ENCODE measurements at regions not wholly inside any gene's neighbourhood (a gene's known extent, or its start where the extent isn't known, plus 50 kb on each side); places are given as distances from the start of the nearest gene placed in this dataset.

DNA sequence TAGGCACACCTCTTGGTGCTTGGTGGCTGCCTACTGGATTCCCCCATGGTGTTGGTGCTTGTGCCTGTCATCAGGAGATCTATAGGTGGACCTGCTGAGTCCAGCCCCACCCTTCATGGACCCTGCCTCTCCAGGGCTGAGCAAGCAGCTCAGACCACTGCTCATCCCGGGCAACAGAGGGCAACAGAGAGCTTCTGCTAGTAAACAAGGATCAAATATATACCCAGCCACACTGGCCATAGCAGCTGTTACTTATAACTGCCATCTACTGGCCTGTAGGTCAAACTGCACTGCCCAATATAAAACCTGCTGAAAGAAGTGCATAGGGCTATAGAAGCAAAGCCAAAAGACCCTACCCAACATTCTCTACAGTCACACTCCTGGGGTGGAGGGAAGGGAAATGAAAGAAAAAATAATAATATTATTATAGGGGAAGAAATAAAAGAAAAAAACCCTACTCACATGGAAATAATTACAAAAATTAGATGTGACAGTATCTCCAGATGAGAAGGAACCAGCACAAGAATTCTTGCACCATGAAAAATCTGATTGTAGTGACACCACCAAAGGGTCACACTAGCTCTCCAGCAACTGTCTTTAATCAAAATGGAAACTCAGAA is 54.9 kb upstream of the ZNF800 start:
- no peaks in the 10 kb centered on the region for H3K9me1 ChIP-seq (ENCODE audit: control insufficient read depth, extremely low read depth, insufficient read depth, low read length)
- H3K27ac ChIP-seq (ENCODE audit: control insufficient read depth, insufficient read depth, low read length), result no peak overlapping the region
- no peaks in the 10 kb centered on the region for H3K36me3 ChIP-seq (ENCODE audit: control insufficient read depth in 2 of 2, extremely low read depth in 1 of 2, insufficient read depth in 2 of 2, low read length in 2 of 2)
- H3K4me3 ChIP-seq (ENCODE audit: control insufficient read depth in 2 of 3, extremely low read depth in 1 of 3, insufficient read depth in 2 of 3, low read depth in 1 of 3, low read length in 3 of 3), result no peak overlapping the region
- no peaks in the 10 kb centered on the region for H3K4me1 ChIP-seq (ENCODE audit: control insufficient read depth, extremely low read depth, insufficient read depth, low read length)
- no peak overlapping the region for H2AFZ ChIP-seq (ENCODE audit: control insufficient read depth, low read length)
- no peak for TF ChIP-seq EZH2 (IDR thresholded peaks at IDR 0.05; ENCODE audit: low read length)
- TF ChIP-seq, protein P1, sequence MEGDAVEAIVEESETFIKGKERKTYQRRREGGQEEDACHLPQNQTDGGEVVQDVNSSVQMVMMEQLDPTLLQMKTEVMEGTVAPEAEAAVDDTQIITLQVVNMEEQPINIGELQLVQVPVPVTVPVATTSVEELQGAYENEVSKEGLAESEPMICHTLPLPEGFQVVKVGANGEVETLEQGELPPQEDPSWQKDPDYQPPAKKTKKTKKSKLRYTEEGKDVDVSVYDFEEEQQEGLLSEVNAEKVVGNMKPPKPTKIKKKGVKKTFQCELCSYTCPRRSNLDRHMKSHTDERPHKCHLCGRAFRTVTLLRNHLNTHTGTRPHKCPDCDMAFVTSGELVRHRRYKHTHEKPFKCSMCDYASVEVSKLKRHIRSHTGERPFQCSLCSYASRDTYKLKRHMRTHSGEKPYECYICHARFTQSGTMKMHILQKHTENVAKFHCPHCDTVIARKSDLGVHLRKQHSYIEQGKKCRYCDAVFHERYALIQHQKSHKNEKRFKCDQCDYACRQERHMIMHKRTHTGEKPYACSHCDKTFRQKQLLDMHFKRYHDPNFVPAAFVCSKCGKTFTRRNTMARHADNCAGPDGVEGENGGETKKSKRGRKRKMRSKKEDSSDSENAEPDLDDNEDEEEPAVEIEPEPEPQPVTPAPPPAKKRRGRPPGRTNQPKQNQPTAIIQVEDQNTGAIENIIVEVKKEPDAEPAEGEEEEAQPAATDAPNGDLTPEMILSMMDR (optimal IDR thresholded peaks at IDR 0.05 in 1 of 3, IDR thresholded peaks at IDR 0.05 in 1 of 3, conservative IDR thresholded peaks at IDR 0.05 in 1 of 3; ENCODE audit: extremely low read depth in 1 of 3, insufficient read depth in 2 of 3, low read length in 3 of 3), result peak; percentile 45 to 66 (median 49)
- dilution Hi-C loops (cut with MboI; ENCODE audit: extremely low pct_ligation_motif_present, low sequenced_read_pairs), result no loop called here
- no peak overlapping the region for H3K4me2 ChIP-seq (ENCODE audit: control insufficient read depth, extremely low read depth, insufficient read depth, low read depth, low read length)
- peaks cover 10% of the 10 kb centered on the region for H3K9me3 ChIP-seq (ENCODE audit: control insufficient read depth, low read depth, low read length)
- FAIRE-seq (no peak), DNase-seq (ENCODE audit: low read depth, low spot score) (no peak)
- H3K27me3 ChIP-seq (ENCODE audit: control insufficient read depth, extremely low read depth, insufficient read depth, low read length), result no peaks in the 10 kb centered on the region
- H3K9ac ChIP-seq (ENCODE audit: control insufficient read depth, extremely low read depth, insufficient read depth, low read length), result no peak overlapping the region
- no peaks in the 10 kb centered on the region for H4K20me1 ChIP-seq (ENCODE audit: control insufficient read depth, extremely low read depth, insufficient read depth, low read length)
- H3K79me2 ChIP-seq (ENCODE audit: control insufficient read depth, insufficient read depth, low read length), result no peaks in the 10 kb centered on the region

DNA sequence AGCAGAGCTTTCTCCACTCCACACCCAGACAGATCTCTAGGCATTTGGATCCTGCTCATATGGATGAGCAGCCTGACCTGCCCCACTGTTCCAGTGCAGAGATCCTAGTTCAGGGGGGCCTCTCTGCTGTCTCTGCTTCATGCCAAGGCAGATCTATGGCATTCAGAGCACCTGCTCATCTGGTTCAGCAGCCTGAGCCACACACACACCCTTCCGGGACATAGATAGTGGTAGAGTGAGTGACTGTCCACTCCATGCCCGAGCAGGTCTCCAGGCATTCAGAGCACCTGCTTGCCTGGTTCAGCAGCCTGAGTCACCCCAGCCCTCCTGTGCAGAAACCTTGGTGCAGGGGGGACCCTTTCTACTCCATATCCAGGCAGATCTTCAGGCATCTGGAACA is 54.3 kb upstream of the ZNF800 start:
- dilution Hi-C loops (cut with MboI; ENCODE audit: extremely low pct_ligation_motif_present, low sequenced_read_pairs), result no loop called here
- no peak for DNase-seq (ENCODE audit: low read depth, low spot score)

More for the DNA sequence above, 54.3 kb upstream of the ZNF800 start:
- no peak for FAIRE-seq
- Histone ChIP-seq H4K20me1 (ENCODE audit: control insufficient read depth, extremely low read depth, insufficient read depth, low read length) (no peaks in the 10 kb centered on the region), H3K9ac (ENCODE audit: control insufficient read depth, extremely low read depth, insufficient read depth, low read length) (no peak overlapping the region), H3K4me3 (ENCODE audit: control insufficient read depth in 2 of 3, extremely low read depth in 1 of 3, insufficient read depth in 2 of 3, low read depth in 1 of 3, low read length in 3 of 3) (no peak overlapping the region), H3K9me3 (ENCODE audit: control insufficient read depth, low read depth, low read length) (peaks cover 10% of the 10 kb centered on the region), H3K9me1 (ENCODE audit: control insufficient read depth, extremely low read depth, insufficient read depth, low read length) (no peaks in the 10 kb centered on the region), H3K27me3 (ENCODE audit: control insufficient read depth, extremely low read depth, insufficient read depth, low read length) (no peaks in the 10 kb centered on the region), H3K36me3 (ENCODE audit: control insufficient read depth in 2 of 2, extremely low read depth in 1 of 2, insufficient read depth in 2 of 2, low read length in 2 of 2) (no peaks in the 10 kb centered on the region), H2AFZ (ENCODE audit: control insufficient read depth, low read length) (no peak overlapping the region), H3K4me1 (ENCODE audit: control insufficient read depth, extremely low read depth, insufficient read depth, low read length) (no peaks in the 10 kb centered on the region), H3K27ac (ENCODE audit: control insufficient read depth, insufficient read depth, low read length) (no peak overlapping the region), H3K79me2 (ENCODE audit: control insufficient read depth, insufficient read depth, low read length) (no peaks in the 10 kb centered on the region), H3K4me2 (ENCODE audit: control insufficient read depth, extremely low read depth, insufficient read depth, low read depth, low read length) (no peak overlapping the region)
- TF ChIP-seq EZH2 (IDR thresholded peaks at IDR 0.05; ENCODE audit: low read length), result no peak
- TF ChIP-seq, protein P1 (optimal IDR thresholded peaks at IDR 0.05 in 1 of 3, IDR thresholded peaks at IDR 0.05 in 1 of 3, conservative IDR thresholded peaks at IDR 0.05 in 1 of 3; ENCODE audit: extremely low read depth in 1 of 3, insufficient read depth in 2 of 3, low read length in 3 of 3), result no peak
